T-helper 2 cell treated with Interferon-gamma antibody and Interleukin-4, amounts not matched to agents 5 μg/mL and 100 μg/mL, for 36 hours (primary cell): ENCODE measurements at regions not wholly inside any gene's neighbourhood (a gene's known extent, or its start where the extent isn't known, plus 50 kb on each side); places are given as distances from the start of the nearest gene placed in this dataset.

Experiments used
- DNase-seq: peaks from one replicate; pipeline ENCODE4 v3.0.0; 2021; ENCODE audit warnings: low spot score
- H3K27ac Mint-ChIP-seq: one replicate; pipeline ENCODE4 v1.8.0; 2021; ENCODE audit warnings: mild to moderate bottlenecking, mixed read lengths
- H3K27me3 Mint-ChIP-seq: one replicate; pipeline ENCODE4 v1.8.0; 2021; ENCODE audit warnings: low read depth, mixed read lengths
- H3K36me3 Mint-ChIP-seq: one replicate; pipeline ENCODE4 v1.8.0; 2021; ENCODE audit warnings: low read depth, mixed read lengths
- H3K4me1 Mint-ChIP-seq: one replicate; pipeline ENCODE4 v1.8.0; 2021; ENCODE audit warnings: low read depth, mixed read lengths
- H3K4me3 Mint-ChIP-seq: one replicate; pipeline ENCODE4 v1.8.0; 2022; ENCODE audit warnings: mild to moderate bottlenecking, moderate library complexity, mixed read lengths
- H3K9me3 Mint-ChIP-seq: one replicate; pipeline ENCODE4 v1.8.0; 2021; ENCODE audit warnings: mixed read lengths

- Mint-ChIP-seq H3K4me1 (no peaks in the 10 kb centered on the region), H3K9me3 (no peaks in the 10 kb centered on the region), H3K27ac (no peak overlapping the region), H3K4me3 (no peak overlapping the region), H3K27me3 (peaks cover 10% of the 10 kb centered on the region), H3K36me3 (no peaks in the 10 kb centered on the region)
- DNase-seq, result no peak
Measured at GRCh38 chr9:126151686-126152134, 174.9 kb upstream of the MVB12B start.

DNA sequence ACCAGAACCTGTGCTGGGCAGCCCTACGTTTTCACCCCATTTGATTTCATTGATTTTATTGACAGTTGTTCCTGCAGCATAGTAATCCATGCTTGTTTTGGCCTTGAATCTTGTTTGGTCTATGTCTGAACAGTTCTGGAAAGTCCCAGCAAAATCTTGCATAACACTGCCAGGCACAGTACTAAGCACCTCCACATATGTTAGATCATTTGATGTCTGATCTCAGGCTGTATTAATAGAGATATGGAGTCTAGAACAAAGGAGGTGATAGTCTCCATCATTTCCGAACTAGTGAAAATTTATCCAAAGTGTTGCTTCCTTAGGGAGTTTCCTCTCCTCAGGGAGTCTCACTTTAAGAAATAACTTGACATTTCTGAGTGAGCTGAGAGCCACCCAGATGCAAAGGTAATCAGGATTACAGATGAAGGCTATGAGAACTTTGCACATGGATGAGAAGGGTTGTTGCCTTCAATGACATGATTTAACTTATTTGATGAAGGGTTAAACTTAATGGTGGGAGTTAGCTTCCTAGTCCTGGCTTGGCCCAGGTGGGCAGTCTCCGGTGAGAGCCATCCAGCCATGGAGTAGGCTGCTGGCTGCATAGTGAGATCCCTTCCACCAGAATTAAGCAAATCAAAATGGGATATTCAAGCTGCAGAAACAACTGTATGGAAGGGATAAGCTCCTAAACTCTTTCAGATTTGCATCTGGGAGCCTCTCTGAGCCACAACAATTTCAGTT, 173.8 kb upstream of the MVB12B start:
- Mint-ChIP-seq H3K36me3 (no peaks in the 10 kb centered on the region), H3K4me1 (no peaks in the 10 kb centered on the region), H3K27me3 (no peaks in the 10 kb centered on the region), H3K4me3 (no peak overlapping the region), H3K9me3 (no peaks in the 10 kb centered on the region), H3K27ac (no peak overlapping the region)
- DNase-seq, result no peak

DNA sequence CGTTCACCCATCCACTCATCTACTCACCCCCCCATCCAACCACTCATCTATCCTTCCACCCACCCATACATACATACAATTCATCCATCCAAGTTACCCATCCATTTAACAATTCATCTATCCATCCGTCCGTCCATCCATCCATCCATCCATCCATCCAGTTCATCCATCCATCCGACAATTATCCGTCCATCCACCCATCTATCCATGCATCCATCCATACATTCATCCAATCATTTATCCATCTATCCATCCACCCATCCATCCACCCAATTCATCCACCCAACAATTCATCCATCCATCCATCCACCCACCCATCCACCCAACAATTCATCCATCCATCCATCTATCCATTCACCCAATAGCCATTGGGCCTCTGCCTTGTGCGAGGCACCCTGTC, 173.2 kb upstream of the MVB12B start:
- H3K27me3 Mint-ChIP-seq, result no peaks in the 10 kb centered on the region
- H3K36me3 Mint-ChIP-seq, result no peaks in the 10 kb centered on the region

DNA sequence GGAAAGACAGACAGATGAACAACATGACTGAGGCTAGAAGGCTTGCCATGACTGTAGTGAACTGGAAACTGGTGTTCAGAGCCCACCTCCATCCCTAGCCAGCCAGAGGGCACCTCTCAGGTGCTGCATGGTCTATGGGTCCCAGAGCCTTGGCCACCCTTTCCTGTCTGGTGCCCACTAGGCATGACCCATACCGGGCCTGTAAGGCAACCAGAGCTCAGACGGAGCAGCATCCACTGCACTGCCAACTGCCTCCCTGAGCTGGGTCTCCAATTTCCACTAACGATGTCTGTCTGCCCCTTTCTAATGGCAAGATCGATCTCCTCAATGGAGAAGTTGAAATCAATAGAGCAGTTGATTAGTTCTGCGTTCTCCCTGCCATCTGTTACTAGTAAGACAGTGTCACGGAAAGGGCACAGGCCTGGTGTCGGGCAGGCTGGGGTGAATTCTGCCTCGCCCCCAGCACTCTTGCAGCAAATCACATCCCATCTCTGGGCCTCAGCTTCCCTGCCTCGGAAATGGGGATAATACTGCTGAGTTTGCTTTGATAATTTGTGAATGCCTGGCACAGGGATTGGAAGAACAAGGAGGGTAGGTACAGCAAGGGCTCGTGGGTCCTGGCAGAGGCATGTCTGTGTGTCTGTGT, 172.3 kb upstream of the MVB12B start:
- no peak for DNase-seq
- Mint-ChIP-seq H3K4me1 (no peaks in the 10 kb centered on the region), H3K4me3 (no peak overlapping the region), H3K36me3 (no peaks in the 10 kb centered on the region), H3K27ac (no peak overlapping the region), H3K27me3 (no peaks in the 10 kb centered on the region), H3K9me3 (no peaks in the 10 kb centered on the region)

More for the DNA sequence above, 173.2 kb upstream of the MVB12B start:
- H3K4me1 Mint-ChIP-seq, result no peaks in the 10 kb centered on the region
- no peak overlapping the region for H3K4me3 Mint-ChIP-seq
- no peak overlapping the region for H3K27ac Mint-ChIP-seq
- no peaks in the 10 kb centered on the region for H3K9me3 Mint-ChIP-seq
- no peak for DNase-seq

DNA sequence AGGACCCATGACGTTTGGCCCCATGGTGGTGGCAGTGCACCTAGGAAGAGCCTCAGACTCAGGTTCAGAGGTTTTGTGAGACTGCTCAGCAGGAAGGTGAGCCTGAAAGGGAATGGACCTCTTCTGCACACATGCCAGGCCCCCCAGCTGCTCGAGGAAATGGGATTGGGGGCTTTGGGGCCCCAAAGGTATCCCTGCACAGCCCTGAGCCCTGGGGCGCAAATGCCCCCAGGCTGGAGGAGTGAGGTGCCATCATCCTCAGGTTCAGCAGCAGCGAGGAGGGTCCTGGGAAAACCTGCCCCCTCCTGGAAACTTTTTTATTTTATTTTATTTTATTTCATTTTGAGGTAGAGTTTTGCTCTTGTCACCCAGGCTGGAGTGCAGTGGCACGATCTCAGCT, 171.8 kb upstream of the MVB12B start:
- Mint-ChIP-seq H3K4me3 (no peak overlapping the region), H3K27me3 (no peaks in the 10 kb centered on the region), H3K9me3 (no peaks in the 10 kb centered on the region), H3K36me3 (no peaks in the 10 kb centered on the region), H3K4me1 (no peaks in the 10 kb centered on the region), H3K27ac (no peak overlapping the region)
- no peak for DNase-seq

- Mint-ChIP-seq H3K4me3 (no peak overlapping the region), H3K9me3 (no peaks in the 10 kb centered on the region), H3K36me3 (no peaks in the 10 kb centered on the region), H3K27ac (no peak overlapping the region), H3K27me3 (no peaks in the 10 kb centered on the region), H3K4me1 (no peaks in the 10 kb centered on the region)
- no peak for DNase-seq
Measured at GRCh38 chr9:126155756-126156664, 170.6 kb upstream of the MVB12B start.

GRCh38 chr9:126156898-126157297, 169.7 kb upstream of the MVB12B start:
- Mint-ChIP-seq H3K36me3 (no peaks in the 10 kb centered on the region), H3K4me3 (no peak overlapping the region), H3K4me1 (no peaks in the 10 kb centered on the region), H3K27ac (no peak overlapping the region), H3K9me3 (no peaks in the 10 kb centered on the region), H3K27me3 (no peaks in the 10 kb centered on the region)
- no peak for DNase-seq

DNA sequence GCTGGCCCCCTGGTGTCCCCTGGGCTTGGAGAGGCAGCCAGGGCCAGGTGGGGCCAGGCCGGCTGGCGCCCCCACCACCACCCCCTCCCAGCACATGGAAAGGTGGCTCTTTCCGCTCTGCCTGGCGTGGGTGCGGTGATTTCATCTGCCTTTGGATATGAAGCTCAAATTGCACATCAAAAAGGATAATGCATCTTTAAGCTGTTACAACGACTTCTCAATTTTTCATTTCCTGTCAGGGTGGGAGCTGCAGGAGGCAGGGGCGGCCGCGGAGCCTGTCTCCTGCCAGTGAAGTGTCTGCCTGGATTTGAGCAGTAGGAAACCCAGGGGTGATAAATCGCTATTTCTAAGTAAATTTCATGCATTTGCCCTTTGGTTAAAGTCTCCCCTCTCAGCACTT, 169.2 kb upstream of the MVB12B start:
- H3K36me3 Mint-ChIP-seq, result no peaks in the 10 kb centered on the region
- H3K27me3 Mint-ChIP-seq, result no peaks in the 10 kb centered on the region
- no peak overlapping the region for H3K4me3 Mint-ChIP-seq
- H3K27ac Mint-ChIP-seq, result no peak overlapping the region
- no peaks in the 10 kb centered on the region for H3K9me3 Mint-ChIP-seq
- no peak for DNase-seq
- H3K4me1 Mint-ChIP-seq, result no peaks in the 10 kb centered on the region

- H3K27me3 Mint-ChIP-seq, result no peaks in the 10 kb centered on the region
- no peak for DNase-seq
Measured at GRCh38 chr9:126157826-126158587, 168.6 kb upstream of the MVB12B start.

GRCh38 chr9:126158588-126159429, 167.8 kb upstream of the MVB12B start:
- Mint-ChIP-seq H3K4me3 (no peak overlapping the region), H3K4me1 (no peaks in the 10 kb centered on the region), H3K36me3 (no peaks in the 10 kb centered on the region), H3K27ac (no peak overlapping the region), H3K27me3 (no peaks in the 10 kb centered on the region), H3K9me3 (no peaks in the 10 kb centered on the region)
- DNase-seq, result no peak

More at GRCh38 chr9:126157826-126158587, 168.6 kb upstream of the MVB12B start:
- H3K4me3 Mint-ChIP-seq, result no peak overlapping the region
- no peaks in the 10 kb centered on the region for H3K4me1 Mint-ChIP-seq
- H3K27ac Mint-ChIP-seq, result no peak overlapping the region
- no peaks in the 10 kb centered on the region for H3K36me3 Mint-ChIP-seq
- no peaks in the 10 kb centered on the region for H3K9me3 Mint-ChIP-seq

- Mint-ChIP-seq H3K4me3 (no peak overlapping the region), H3K27me3 (no peaks in the 10 kb centered on the region), H3K27ac (no peak overlapping the region), H3K36me3 (no peaks in the 10 kb centered on the region), H3K9me3 (no peaks in the 10 kb centered on the region), H3K4me1 (no peaks in the 10 kb centered on the region)
- DNase-seq, result no peak
Measured at GRCh38 chr9:126159430-126160060, 167.1 kb upstream of the MVB12B start.

DNA sequence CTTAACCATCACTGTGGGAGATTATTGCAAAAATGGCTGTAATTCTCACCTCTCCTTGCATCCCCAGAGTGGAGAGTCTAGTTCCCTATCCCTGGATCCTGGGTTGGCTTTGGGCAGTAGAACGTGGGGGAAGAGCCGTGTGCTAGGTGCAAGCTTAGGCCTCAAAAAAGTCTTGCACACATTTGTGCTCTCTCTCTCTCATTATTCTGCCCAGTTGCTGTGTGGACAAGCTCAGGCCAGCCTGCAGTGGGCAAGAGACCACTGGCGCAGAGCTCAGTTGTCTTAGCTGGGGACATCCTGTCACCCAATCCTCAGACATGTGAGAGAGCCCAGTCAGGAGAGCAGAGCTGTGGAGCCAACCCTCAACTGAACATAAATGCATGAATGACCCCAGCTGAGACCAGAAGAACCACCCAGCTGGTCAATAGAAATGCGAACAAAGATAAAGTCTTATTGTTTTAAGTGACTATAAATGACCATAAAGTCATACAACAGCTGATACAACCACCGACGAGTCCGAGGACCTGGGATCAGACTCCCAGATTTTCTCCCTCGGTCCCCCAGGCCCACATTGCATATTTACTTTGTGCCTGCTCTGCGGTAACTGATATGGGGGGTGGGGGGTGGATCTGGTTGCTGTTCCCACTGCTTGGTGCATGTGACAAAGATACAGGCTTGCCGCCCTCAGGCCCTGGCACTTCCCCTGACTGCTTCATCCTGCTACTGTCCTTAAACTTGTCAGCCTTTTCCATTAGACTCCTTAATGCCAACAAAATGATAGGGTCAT, 166.4 kb upstream of the MVB12B start:
- Mint-ChIP-seq H3K9me3 (no peaks in the 10 kb centered on the region), H3K4me1 (no peaks in the 10 kb centered on the region), H3K36me3 (no peaks in the 10 kb centered on the region), H3K27me3 (no peaks in the 10 kb centered on the region), H3K4me3 (no peak overlapping the region), H3K27ac (no peak overlapping the region)
- DNase-seq, result no peak
